Heart left ventricle (tissue), 16 donors: ENCODE measurements at regions not wholly inside any gene's neighbourhood (a gene's known extent, or its start where the extent isn't known, plus 50 kb on each side); places are given as distances from the start of the nearest gene placed in this dataset.
A peak's percentile ranks its signal among the peaks of the same experiment; 100 is the strongest.

Source experiments
- ATAC-seq, 4 donors: fragments of 200-7000 bp; cut with Tn5 transposase; one replicate each; pipeline ENCODE4 v1.9.1; 2020 to 2022; ENCODE audit warnings: moderate library complexity in 4 of 4, mild to moderate bottlenecking in 3 of 4, moderate number of reproducible peaks in 1 of 4
- DNase-seq, 5 donors: peaks; one replicate each; pipeline ENCODE4 v3.0.0-alpha.2; 2020
- H3K27ac ChIP-seq, 12 donors: fragments of 200-600 bp; sonication (generic) in 4 of 12; one replicate each; pipeline versions ENCODE4 v1.5.0 to v1.8.0; 2016 to 2022; ENCODE audit warnings: mild to moderate bottlenecking in 2 of 12
- H3K27me3 ChIP-seq, 9 donors: fragments of 200-600 bp; sonication (generic) in 2 of 9; one replicate each; pipeline versions ENCODE4 v1.5.1 to v1.8.0; 2016 to 2022; ENCODE audit warnings: mild to moderate bottlenecking in 3 of 9
- H3K36me3 ChIP-seq, 9 donors: fragments of 200-600 bp; sonication (generic) in 2 of 9; one replicate each; pipeline versions ENCODE4 v1.5.0 to v1.8.0; 2018 to 2022; ENCODE audit warnings: mild to moderate bottlenecking in 2 of 9
- H3K4me1 ChIP-seq, 12 donors: fragments of 200-600 bp; sonication (generic) in 4 of 12; one replicate each; pipeline versions ENCODE4 v1.5.0 to v1.8.0; 2016 to 2022; ENCODE audit warnings: mild to moderate bottlenecking in 3 of 12
- H3K4me3 ChIP-seq, 12 donors: fragments of 200-600 bp; sonication (generic) in 4 of 12; one replicate each; pipeline versions ENCODE4 v1.5.0 to v1.8.0; 2017 to 2022; ENCODE audit warnings: mild to moderate bottlenecking in 9 of 12, moderate library complexity in 4 of 12
- H3K9me3 ChIP-seq, 12 donors: fragments of 200-600 bp; sonication (generic) in 4 of 12; one replicate each; pipeline versions ENCODE4 v1.5.0 to v1.8.0; 2016 to 2022; ENCODE audit warnings: mild to moderate bottlenecking in 1 of 12
- CTCF ChIP-seq, 12 donors: fragments of 200-600 bp; sonication (generic) in 4 of 12; IDR thresholded peaks; one replicate each; pipeline versions ENCODE4 v1.5.0 to v1.8.0; 2018 to 2022; ENCODE audit warnings: antibody characterized with exemption in 12 of 12, mild to moderate bottlenecking in 5 of 12
- POLR2A ChIP-seq, 2 donors: fragments of 450-650 bp; IDR thresholded peaks; one replicate each; pipeline ENCODE4 v1.6.1; 2017; ENCODE audit warnings: antibody characterized with exemption in 2 of 2, mild to moderate bottlenecking in 2 of 2, moderate library complexity in 2 of 2
- WGBS, 4 donors: extraction: QIAGEN DNeasy Blood & Tissue Kit in 2 of 4; methylation state at CpG; one replicate each; pipeline versions ENCODE4 v1.1.5 to v1.1.7; 2013 to 2018; 5-methylcytosine and 5-hydroxymethylcytosine counted together
- intact Hi-C, 10 donors: fragments of 100-400 bp; cut with DNase I; formaldehyde crosslinking; loops; one replicate each; pipeline versions ENCODE4 v1.11.1 to v1.14.2; 2022
- donor health status: ischemic (EF 13 %, LVEDD 7.1; RV severe dilation, severe dysfunction).
- donor health status: healthy with polysubstance abuse.
- donor health status: DM: no; HTN: yes; CAD: no.
- donor health status: DM: no; HTN: no; CAD: no.
- donor health status: ischemic (EF 25% LVEDD 6.9; RV normal size, moderate dysfunction).
- donor health status: ischemic (EF 25% LVEDD 5.7; RV mildly dilated, moderate dysfunction).
- donor health status: healthy.
- donor health status: DM: yes; HTN: yes; CAD: no.
- donor health status: ischemic (EF 35%, LVEDD 5.7; RV mildly dilated, moderate dysfunction).
- donor health status: nonischemic (EF 11% LVEDD 7.7; RV severe dilation, severe dysfunction).
- donor health status: DM: yes; HTN: yes; CAD: no.
- donor health status: PGD.
- donor health status: ischemic (EF 29% LVEDD 5.4; RV normal size, mild dysfunction).
- donor health status: nonischemic (EF 23%, LVEDD 6.1; RV moderate dilation, normal function).

GRCh38 chr5:4881366-4882002 lies 258.6 kb upstream of the ADAMTS16 start:
- DNase-seq (no peak), ATAC-seq (no peak)
- intact Hi-C loops: loop anchor here in 5 of 10 donors (2.0 to 5.0 kb wide), 5 partner anchors 61 to 537 kb away; no protein-coding TSS in a partner anchor
- no peak overlapping the region for H3K4me3 ChIP-seq
- TF ChIP-seq CTCF (IDR thresholded peaks at IDR 0.05) (no peak), POLR2A (IDR thresholded peaks at IDR 0.05) (no peak)
- no peaks in the 10 kb centered on the region for H3K9me3 ChIP-seq
- no peaks in the 10 kb centered on the region for H3K36me3 ChIP-seq
- H3K4me1 ChIP-seq: no peaks in the 10 kb centered on the region
- no peaks in the 10 kb centered on the region for H3K27me3 ChIP-seq
- H3K27ac ChIP-seq: no peak overlapping the region
- 73 to 83% (median 79%) methylated on average over 8 of the region's 8 CpGs for WGBS, 4 donors

- TF ChIP-seq POLR2A (IDR thresholded peaks at IDR 0.05): no peak
- no peak for TF ChIP-seq CTCF (IDR thresholded peaks at IDR 0.05)
- H3K36me3 ChIP-seq: no peaks in the 10 kb centered on the region
- no peaks in the 10 kb centered on the region for H3K9me3 ChIP-seq
- 69 to 86% (median 82%) methylated on average over 3 to 4 of the region's 4 CpGs for WGBS, 4 donors
- H3K4me1 ChIP-seq: no peaks in the 10 kb centered on the region
- intact Hi-C loops: loop anchor here in 3 of 10 donors (5.0 kb wide), 2 partner anchors 60 to 520 kb away; no protein-coding TSS in a partner anchor
- DNase-seq (no peak), ATAC-seq (no peak)
- H3K4me3 ChIP-seq: no peak overlapping the region
- H3K27me3 ChIP-seq: no peaks in the 10 kb centered on the region
- H3K27ac ChIP-seq: no peak overlapping the region
Measured at GRCh38 chr5:4882186-4882585, 257.9 kb upstream of the ADAMTS16 start.

- Histone ChIP-seq H3K36me3 (no peaks in the 10 kb centered on the region), H3K27ac (no peak overlapping the region), H3K9me3 (no peaks in the 10 kb centered on the region), H3K27me3 (no peaks in the 10 kb centered on the region), H3K4me1 (no peaks in the 10 kb centered on the region), H3K4me3 (no peak overlapping the region)
- DNase-seq: peak in 2 of 5 donors; percentile 45 to 67
- WGBS, 4 donors: 59 to 75% (median 71%) methylated on average over 5 to 6 of the region's 6 CpGs
- ATAC-seq: peak in 2 of 4 donors; percentile 32 to 41
- intact Hi-C loops: loop anchor here in 3 of 10 donors (5.0 kb wide), 2 partner anchors 59 to 519 kb away; no protein-coding TSS in a partner anchor
- TF ChIP-seq CTCF (IDR thresholded peaks at IDR 0.05): no peak
- no peak for TF ChIP-seq POLR2A (IDR thresholded peaks at IDR 0.05)
Measured at GRCh38 chr5:4883360-4883759, 256.8 kb upstream of the ADAMTS16 start.

GRCh38 chr5:4893063-4893744 lies 246.9 kb upstream of the ADAMTS16 start:
- no peak overlapping the region for H3K4me3 ChIP-seq
- H3K36me3 ChIP-seq: no peaks in the 10 kb centered on the region
- 69 to 73% (median 71%) methylated on average over 7 to 9 of the region's 9 CpGs for WGBS, 4 donors

More at GRCh38 chr5:4893063-4893744, 246.9 kb upstream of the ADAMTS16 start:
- no peaks in the 10 kb centered on the region for H3K27me3 ChIP-seq
- no peaks in the 10 kb centered on the region for H3K9me3 ChIP-seq
- no peak for DNase-seq
- H3K27ac ChIP-seq: no peak overlapping the region
- TF ChIP-seq POLR2A (IDR thresholded peaks at IDR 0.05) (no peak), CTCF (IDR thresholded peaks at IDR 0.05) (no peak)
- intact Hi-C loops: no loop called here
- H3K4me1 ChIP-seq: no peaks in the 10 kb centered on the region
- ATAC-seq: no peak
